ENCODE measurements at regions not wholly inside any gene's neighbourhood (a gene's known extent, or its start where the extent isn't known, plus 50 kb on each side); places are given as distances from the start of the nearest gene placed in this dataset. TPM values are rescaled to one million over a fixed set of nuclear protein-coding genes. Genes with fewer than 3 reads are reported as not detected.

- H3K4me1 ChIP-seq (replicated peaks), result no peaks in the 10 kb centered on the region
- H3K9me3 ChIP-seq, result no peaks in the 10 kb centered on the region
- no peak overlapping the region for H3K4me3 ChIP-seq
- H3K27me3 ChIP-seq (replicated peaks; ENCODE audit: insufficient read depth), result no peaks in the 10 kb centered on the region
- intact Hi-C loops (cut with DNase I), result no loop called here
- TF ChIP-seq POLR2A (IDR thresholded peaks at IDR 0.05) (no peak), POLR2AphosphoS5 (IDR thresholded peaks at IDR 0.05) (no peak), CTCF (IDR thresholded peaks at IDR 0.05) (no peak)
- 77% methylated on average over 2 of the region's 2 CpGs for WGBS
- no peak overlapping the region for H3K27ac ChIP-seq
- no peak for DNase-seq (ENCODE audit: low spot score)
- no peaks in the 10 kb centered on the region for H3K36me3 ChIP-seq
Measured at GRCh38 chr3:16122661-16123060, 51.8 kb upstream of the GALNT15 start.

GRCh38 chr3:16124636-16125035 is 49.8 kb upstream of the GALNT15 start:
- intact Hi-C loops (cut with DNase I), result no loop called here
- no peak overlapping the region for H3K27ac ChIP-seq
- H3K4me3 ChIP-seq, result no peak overlapping the region
- WGBS, result 82% methylated on average over 2 of the region's 2 CpGs
- H3K27me3 ChIP-seq (replicated peaks; ENCODE audit: insufficient read depth), result no peaks in the 10 kb centered on the region
- H3K4me1 ChIP-seq (replicated peaks), result no peaks in the 10 kb centered on the region
- H3K36me3 ChIP-seq, result no peaks in the 10 kb centered on the region
- no peak for DNase-seq (ENCODE audit: low spot score)
- H3K9me3 ChIP-seq, result no peaks in the 10 kb centered on the region
- TF ChIP-seq POLR2A (IDR thresholded peaks at IDR 0.05) (no peak), CTCF (IDR thresholded peaks at IDR 0.05) (no peak), POLR2AphosphoS5 (IDR thresholded peaks at IDR 0.05) (no peak)

MicroRNAs in the stretch of these regions (microRNA counts, 767-probe panel; counts per million panel counts)
- microRNA hsa-miR-563, result 1,866 to 2,518 counts per million in 2 donors

Small RNA genes in the stretch of these regions (microRNA-seq; reads per million reads assigned to microRNA genes)
- gene MIR563, result not detected

Small RNA genes in the stretch of these regions (small RNA-seq; reads per million reads assigned to genes)
- gene MIR563, result 0 reads per million in 2 donors

Data from prostate gland (tissue), 2 donors.